HCT116 (cell line): ENCODE measurements at regions not wholly inside any gene's neighbourhood (a gene's known extent, or its start where the extent isn't known, plus 50 kb on each side); places are given as distances from the start of the nearest gene placed in this dataset.

Experiments used
- ATAC-seq: fragments of 200-7000 bp; cut with Tn5 transposase; 2 replicates; pipeline ENCODE4 v1.9.1; 2020; ENCODE audit warnings: mild to moderate bottlenecking, moderate library complexity
- BruUV-seq: library from RNA; stranded (reverse); fragments of 400-500 nt; replicated peaks from 2 replicates; lab custom pipeline; 2021; lab: Mats Ljungman, UMichigan
- CTCF ChIA-PET: fragments of 300-600 bp; sonication (Branson Sonifier 250); formaldehyde crosslinking; loops from one replicate; lab custom pipeline; 2021; ENCODE audit warnings: antibody characterized with exemption; lab: Charles Lee
- POLR2A ChIA-PET: fragments of 300-600, 350-600 bp; sonication (Branson Sonifier 250); formaldehyde crosslinking; loops from one replicate; lab custom pipeline; 2021; ENCODE audit warnings: antibody characterized with exemption; lab: Charles Lee
- RAD21 ChIA-PET, 2 experiments: fragments of 300-600 bp; sonication (Branson Sonifier 250); formaldehyde crosslinking; loops; one replicate each; lab custom pipeline; 2023; ENCODE audit warnings: low total read pairs in 2 of 2; ENCODE audit not compliant: uncharacterized antibody in 2 of 2, unreplicated experiment in 2 of 2, low non-redundant PET in 1 of 2; lab: Charles Lee
- DNase-seq: peaks from one replicate; pipeline ENCODE4 v3.0.0-alpha.2; 2010; ENCODE audit warnings: low read depth, low spot score
- H2AFZ ChIP-seq: fragments of 200-600 bp; shearing (Covaris generic), sonication (generic); 2 replicates; pipeline ENCODE4 v1.6.1; 2017; ENCODE audit warnings: low read depth, mixed run types, mixed read lengths, antibody characterized with exemption, low read length; ENCODE audit not compliant: poor library complexity, severe bottlenecking
- H3K27ac ChIP-seq: 2 replicates; pipeline ENCODE4 v1.5.1; 2012; ENCODE audit warnings: low read depth, low read length
- H3K27me3 ChIP-seq: fragments of 200-600 bp; sonication (generic); 2 replicates; pipeline ENCODE4 v1.6.1; 2016; ENCODE audit warnings: mixed run types, low read length, mixed read lengths; ENCODE audit not compliant: insufficient read depth
- H3K36me3 ChIP-seq, 2 experiments: fragments of 200-500 bp in 1 of 2; fragments of 200-600 bp in 1 of 2; sonication (Bioruptor generic) in 1 of 2; sonication (generic) in 1 of 2; 2 replicates each; pipeline versions ENCODE4 v1.5.1 to v1.6.1; 2014 to 2016; ENCODE audit warnings: low read length in 2 of 2, inconsistent platforms in 1 of 2, mixed read lengths in 1 of 2, mixed run types in 1 of 2; ENCODE audit not compliant: insufficient read depth in 2 of 2, control insufficient read depth in 1 of 2
- H3K4me1 ChIP-seq, 2 experiments: fragments of 200-600 bp in 1 of 2; sonication (generic) in 1 of 2; 2 replicates each; pipeline versions ENCODE4 v1.5.1 to v1.6.1; 2012 to 2017; ENCODE audit warnings: low read length in 2 of 2, inconsistent platforms in 1 of 2, mild to moderate bottlenecking in 1 of 2, mixed read lengths in 1 of 2, mixed run types in 1 of 2, moderate library complexity in 1 of 2; ENCODE audit not compliant: insufficient read depth in 2 of 2, control insufficient read depth in 1 of 2
- H3K4me2 ChIP-seq: fragments of 200-600 bp; sonication (generic); 2 replicates; pipeline ENCODE4 v1.6.1; 2017; ENCODE audit warnings: mixed run types, low read length, mixed read lengths
- H3K4me3 ChIP-seq, 2 experiments: fragments of 200-600 bp in 1 of 2; sonication (generic) in 1 of 2; replicated peaks in 1 of 2; 2 replicates each; pipeline ENCODE4 v1.5.1; 2011 to 2016; ENCODE audit warnings: low read length in 2 of 2, control low read depth in 1 of 2, low read depth in 1 of 2, mild to moderate bottlenecking in 1 of 2, mixed read lengths in 1 of 2, mixed run types in 1 of 2
- H3K79me2 ChIP-seq: fragments of 200-600 bp; sonication (generic); 2 replicates; pipeline ENCODE4 v1.6.1; 2017; ENCODE audit warnings: mild to moderate bottlenecking, mixed run types, low read length, moderate library complexity, mixed read lengths; ENCODE audit not compliant: insufficient read depth
- H3K9ac ChIP-seq: fragments of 200-600 bp; sonication (generic); 2 replicates; pipeline ENCODE4 v1.6.1; 2016; ENCODE audit warnings: low read length, mixed read lengths
- H3K9me2 ChIP-seq: fragments of 200-600 bp; sonication (generic), shearing (Covaris generic); 2 replicates; pipeline ENCODE4 v1.6.1; 2017; ENCODE audit warnings: mixed run types, mild to moderate bottlenecking, moderate library complexity; ENCODE audit not compliant: insufficient read depth
- H3K9me3 ChIP-seq, 2 experiments: fragments of 200-500 bp in 1 of 2; fragments of 200-600 bp in 1 of 2; sonication (Bioruptor generic) in 1 of 2; sonication (generic) in 1 of 2; 2 replicates each; pipeline ENCODE4 v1.6.1; 2014 to 2017; ENCODE audit warnings: low read length in 2 of 2, mixed read lengths in 2 of 2, inconsistent platforms in 1 of 2, low read depth in 1 of 2, mild to moderate bottlenecking in 1 of 2, mixed run types in 1 of 2, moderate library complexity in 1 of 2; ENCODE audit not compliant: control insufficient read depth in 1 of 2, insufficient read depth in 1 of 2
- H4K20me1 ChIP-seq: fragments of 200-600 bp; sonication (generic), shearing (Covaris generic); 2 replicates; pipeline ENCODE4 v1.6.1; 2017; ENCODE audit warnings: mixed run types, mild to moderate bottlenecking, moderate library complexity; ENCODE audit not compliant: insufficient read depth
- CBX3 ChIP-seq: IDR thresholded peaks from 2 replicates; pipeline ENCODE4 v1.6.1; 2012; ENCODE audit warnings: low read depth
- EGR1 ChIP-seq: IDR thresholded peaks from 2 replicates; pipeline ENCODE4 v1.6.1; 2012; ENCODE audit warnings: low read depth
- ELF1 ChIP-seq: IDR thresholded peaks from 2 replicates; pipeline ENCODE4 v1.6.1; 2012; ENCODE audit warnings: low read depth, borderline replicate concordance
- EZH2 ChIP-seq: fragments of 200-600 bp; sonication (generic); IDR thresholded peaks from 2 replicates; pipeline ENCODE4 v1.6.1; 2017; ENCODE audit warnings: antibody characterized with exemption, mixed run types
- FOSL1 ChIP-seq: IDR thresholded peaks from 2 replicates; pipeline ENCODE4 v1.6.1; 2012; ENCODE audit warnings: low read depth
- JUND ChIP-seq: IDR thresholded peaks from 2 replicates; pipeline ENCODE4 v1.6.1; 2012
- POLR2A ChIP-seq: IDR thresholded peaks from 2 replicates; pipeline ENCODE4 v1.7.0; 2011; ENCODE audit warnings: borderline replicate concordance; ENCODE audit not compliant: insufficient read depth, insufficient read length; ENCODE audit errors: extremely low read depth
- POLR2AphosphoS5 ChIP-seq: IDR thresholded peaks from 2 replicates; pipeline ENCODE4 v1.6.1; 2011; ENCODE audit warnings: mild to moderate bottlenecking, low read depth, low read length, moderate library complexity
- RAD21 ChIP-seq: IDR thresholded peaks from 2 replicates; pipeline ENCODE4 v1.6.1; 2012; ENCODE audit warnings: low read depth, mild to moderate bottlenecking
- SIN3A ChIP-seq: IDR thresholded peaks from 2 replicates; pipeline ENCODE4 v1.6.1; 2012; ENCODE audit warnings: low read depth
- SP1 ChIP-seq: IDR thresholded peaks from 2 replicates; pipeline ENCODE4 v1.6.1; 2012; ENCODE audit warnings: low read depth
- TCF7L2 ChIP-seq: IDR thresholded peaks from 2 replicates; pipeline ENCODE4 v1.7.0; 2011; ENCODE audit warnings: borderline replicate concordance, inconsistent platforms; ENCODE audit not compliant: insufficient read depth, insufficient read length; ENCODE audit errors: extremely low read depth
- YY1 ChIP-seq: IDR thresholded peaks from 2 replicates; pipeline ENCODE4 v1.6.1; 2011; ENCODE audit warnings: low read length, low read depth, moderate library complexity, mild to moderate bottlenecking; ENCODE audit not compliant: insufficient replicate concordance; ENCODE audit errors: extremely low read depth
- ZNF274 ChIP-seq: fragments of 200-500 bp; sonication (Bioruptor generic); IDR thresholded peaks from 2 replicates; pipeline ENCODE4 v1.6.1; 2014; ENCODE audit warnings: mild to moderate bottlenecking, low read depth, low read length, inconsistent platforms
- intact Hi-C: fragments of 100-400 bp; cut with micrococcal nuclease; formaldehyde crosslinking; loops from 2 replicates; pipeline ENCODE4 v1.10.0; 2022
- TF ChIP-seq, protein P1 (sequence below), 3 experiments: fragments of 200-600 bp in 1 of 3; sonication (generic) in 1 of 3; IDR thresholded peaks in 2 of 3; conservative IDR thresholded peaks in 1 of 3; 2 replicates each; pipeline ENCODE4 v1.5.1; 2012 to 2017; ENCODE audit warnings: low read depth in 2 of 3, low read length in 2 of 3, antibody characterized with exemption in 1 of 3, borderline replicate concordance in 1 of 3, control low read depth in 1 of 3, mild to moderate bottlenecking in 1 of 3, mixed read lengths in 1 of 3, mixed run types in 1 of 3, moderate library complexity in 1 of 3; ENCODE audit not compliant: insufficient read depth in 1 of 3
- TF ChIP-seq, protein P2 (sequence below): IDR thresholded peaks from 2 replicates; pipeline ENCODE4 v1.6.1; 2011; ENCODE audit warnings: mild to moderate bottlenecking, low read length, moderate library complexity; ENCODE audit not compliant: insufficient replicate concordance; ENCODE audit errors: extremely low read depth

DNA sequence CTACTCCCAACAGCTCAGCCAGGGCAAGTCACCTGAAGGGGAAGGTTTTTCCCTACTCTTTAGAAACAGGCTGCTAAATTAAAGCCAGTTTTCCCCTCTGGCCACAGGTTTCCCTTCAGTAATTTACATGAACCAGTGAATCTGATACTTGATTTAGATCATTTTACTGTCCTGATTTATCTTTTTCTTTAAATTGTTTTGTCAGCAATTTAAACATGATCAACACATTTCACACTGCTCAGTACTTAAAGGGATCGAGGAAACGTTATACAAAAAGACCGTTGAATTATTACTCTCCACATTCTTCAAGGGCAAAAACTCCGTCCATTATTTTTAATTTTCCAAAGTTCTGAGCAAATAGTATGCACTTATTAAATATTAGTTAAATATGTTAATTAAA lies 1165.7 kb upstream of the GYPC start:
- no peak for DNase-seq
- peaks cover 13 to 27% of the 10 kb centered on the region in 2 experiments; a peak in 2 of 4 replicates for H3K9me3 ChIP-seq
- intact Hi-C loops: no loop called here

DNA sequence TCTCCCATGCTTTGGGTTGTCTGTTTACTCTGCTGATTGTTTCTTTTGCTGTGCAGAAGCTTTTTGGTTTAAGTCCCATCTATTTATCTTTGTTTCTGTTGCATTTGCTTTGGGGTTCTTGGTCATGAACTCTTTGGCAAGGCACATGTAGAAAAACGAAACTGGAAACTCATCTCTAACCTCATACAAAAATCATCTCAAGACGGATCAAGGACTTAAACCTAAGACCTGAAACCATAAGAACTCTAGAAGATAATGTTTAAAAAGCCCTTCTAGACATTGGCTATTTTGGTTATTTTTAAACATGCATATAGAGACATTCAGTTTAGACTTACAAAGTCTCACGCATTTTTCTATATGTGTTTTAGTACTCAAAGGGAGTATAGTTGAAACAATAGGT lies 1164.3 kb upstream of the GYPC start:
- Histone ChIP-seq H2AFZ (no peak overlapping the region), H3K4me1 (no peaks in the 10 kb centered on the region), H3K27ac (no peak overlapping the region), H3K27me3 (no peaks in the 10 kb centered on the region), H3K9me3 (peaks cover 13 to 31% of the 10 kb centered on the region in 2 experiments; a peak in 2 of 4 replicates), H3K4me2 (no peak overlapping the region), H3K36me3 (no peaks in the 10 kb centered on the region), H3K9me2 (no peaks in the 10 kb centered on the region), H4K20me1 (no peaks in the 10 kb centered on the region), H3K9ac (no peak overlapping the region), H3K79me2 (no peaks in the 10 kb centered on the region), H3K4me3 (no peak overlapping the region)
- ATAC-seq (no peak), DNase-seq (no peak)
- ChIA-PET CTCF (no interaction called here), POLR2A (no interaction called here), RAD21 (no interaction called here)
- intact Hi-C loops: no loop called here
- no TSS peak for BruUV-seq
- no peak for TF ChIP-seq JUND
- no peak for TF ChIP-seq EZH2
- no peak for TF ChIP-seq SP1
- TF ChIP-seq, protein P1, sequence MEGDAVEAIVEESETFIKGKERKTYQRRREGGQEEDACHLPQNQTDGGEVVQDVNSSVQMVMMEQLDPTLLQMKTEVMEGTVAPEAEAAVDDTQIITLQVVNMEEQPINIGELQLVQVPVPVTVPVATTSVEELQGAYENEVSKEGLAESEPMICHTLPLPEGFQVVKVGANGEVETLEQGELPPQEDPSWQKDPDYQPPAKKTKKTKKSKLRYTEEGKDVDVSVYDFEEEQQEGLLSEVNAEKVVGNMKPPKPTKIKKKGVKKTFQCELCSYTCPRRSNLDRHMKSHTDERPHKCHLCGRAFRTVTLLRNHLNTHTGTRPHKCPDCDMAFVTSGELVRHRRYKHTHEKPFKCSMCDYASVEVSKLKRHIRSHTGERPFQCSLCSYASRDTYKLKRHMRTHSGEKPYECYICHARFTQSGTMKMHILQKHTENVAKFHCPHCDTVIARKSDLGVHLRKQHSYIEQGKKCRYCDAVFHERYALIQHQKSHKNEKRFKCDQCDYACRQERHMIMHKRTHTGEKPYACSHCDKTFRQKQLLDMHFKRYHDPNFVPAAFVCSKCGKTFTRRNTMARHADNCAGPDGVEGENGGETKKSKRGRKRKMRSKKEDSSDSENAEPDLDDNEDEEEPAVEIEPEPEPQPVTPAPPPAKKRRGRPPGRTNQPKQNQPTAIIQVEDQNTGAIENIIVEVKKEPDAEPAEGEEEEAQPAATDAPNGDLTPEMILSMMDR (IDR thresholded peaks at IDR 0.05 in 2 of 3, conservative IDR thresholded peaks at IDR 0.05 in 1 of 3; ENCODE audit: borderline replicate concordance in 1 of 3, insufficient read depth in 1 of 3, low read depth in 2 of 3, low read length in 2 of 3): no peak
- TF ChIP-seq TCF7L2: no peak
- no peak for TF ChIP-seq YY1
- TF ChIP-seq EGR1: no peak
- TF ChIP-seq POLR2AphosphoS5: no peak

More for the DNA sequence above, 1165.7 kb upstream of the GYPC start:
- Histone ChIP-seq H3K79me2 (no peaks in the 10 kb centered on the region), H3K4me3 (no peak overlapping the region), H3K9ac (no peak overlapping the region), H4K20me1 (no peaks in the 10 kb centered on the region), H3K27ac (no peak overlapping the region), H2AFZ (no peak overlapping the region), H3K27me3 (no peaks in the 10 kb centered on the region), H3K9me2 (no peaks in the 10 kb centered on the region), H3K4me2 (no peak overlapping the region), H3K36me3 (no peaks in the 10 kb centered on the region), H3K4me1 (no peaks in the 10 kb centered on the region)
- ChIA-PET POLR2A (no interaction called here), CTCF (no interaction called here), RAD21 (no interaction called here)
- no TSS peak for BruUV-seq
- ATAC-seq: no peak
- TF ChIP-seq CBX3 (no peak), FOSL1 (no peak), EZH2 (no peak), JUND (no peak), POLR2AphosphoS5 (no peak), SP1 (no peak), SIN3A (no peak), ELF1 (no peak), POLR2A (no peak), RAD21 (no peak), TCF7L2 (no peak), ZNF274 (no peak)
- TF ChIP-seq, protein P2, sequence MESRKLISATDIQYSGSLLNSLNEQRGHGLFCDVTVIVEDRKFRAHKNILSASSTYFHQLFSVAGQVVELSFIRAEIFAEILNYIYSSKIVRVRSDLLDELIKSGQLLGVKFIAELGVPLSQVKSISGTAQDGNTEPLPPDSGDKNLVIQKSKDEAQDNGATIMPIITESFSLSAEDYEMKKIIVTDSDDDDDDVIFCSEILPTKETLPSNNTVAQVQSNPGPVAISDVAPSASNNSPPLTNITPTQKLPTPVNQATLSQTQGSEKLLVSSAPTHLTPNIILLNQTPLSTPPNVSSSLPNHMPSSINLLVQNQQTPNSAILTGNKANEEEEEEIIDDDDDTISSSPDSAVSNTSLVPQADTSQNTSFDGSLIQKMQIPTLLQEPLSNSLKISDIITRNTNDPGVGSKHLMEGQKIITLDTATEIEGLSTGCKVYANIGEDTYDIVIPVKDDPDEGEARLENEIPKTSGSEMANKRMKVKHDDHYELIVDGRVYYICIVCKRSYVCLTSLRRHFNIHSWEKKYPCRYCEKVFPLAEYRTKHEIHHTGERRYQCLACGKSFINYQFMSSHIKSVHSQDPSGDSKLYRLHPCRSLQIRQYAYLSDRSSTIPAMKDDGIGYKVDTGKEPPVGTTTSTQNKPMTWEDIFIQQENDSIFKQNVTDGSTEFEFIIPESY: no peak
